ENCODE measurements at regions not wholly inside any gene's neighbourhood (a gene's known extent, or its start where the extent isn't known, plus 50 kb on each side); places are given as distances from the start of the nearest gene placed in this dataset.
"Not testable (repeated sequence)": the region's sequence is repeated elsewhere in the genome, so short reads cannot be mapped to it uniquely, and the experiment has no call there.

- intact Hi-C loops (cut with micrococcal nuclease), result no loop called here
These were observed 376.2 kb upstream of the SEMA3C start for GRCh38 chr7:81294897-81295515.

GRCh38 chr7:81293806-81294205 is 375.0 kb upstream of the SEMA3C start:
- intact Hi-C loops (cut with micrococcal nuclease), result no loop called here

GRCh38 chr7:81286754-81287153 is 367.9 kb upstream of the SEMA3C start:
- intact Hi-C loops (cut with micrococcal nuclease), result not testable (repeated sequence)

GRCh38 chr7:81285142-81285871 is 366.5 kb upstream of the SEMA3C start:
- intact Hi-C loops (cut with micrococcal nuclease), result no loop called here

- intact Hi-C loops (cut with micrococcal nuclease), result no loop called here
These were observed 365.7 kb upstream of the SEMA3C start for GRCh38 chr7:81284576-81284975.

GRCh38 chr7:81280531-81280930 is 361.7 kb upstream of the SEMA3C start:
- intact Hi-C loops (cut with micrococcal nuclease), result no loop called here

GRCh38 chr7:81277691-81278090 is 358.8 kb upstream of the SEMA3C start:
- intact Hi-C loops (cut with micrococcal nuclease), result no loop called here

- intact Hi-C loops (cut with micrococcal nuclease), result no loop called here
These were observed 354.9 kb upstream of the SEMA3C start for GRCh38 chr7:81273601-81274397.

- intact Hi-C loops (cut with micrococcal nuclease), result no loop called here
These were observed 353.3 kb upstream of the SEMA3C start for GRCh38 chr7:81272176-81272575.

GRCh38 chr7:81268551-81268950 is 349.7 kb upstream of the SEMA3C start:
- intact Hi-C loops (cut with micrococcal nuclease), result no loop called here

- intact Hi-C loops (cut with micrococcal nuclease), result no loop called here
These were observed 348.7 kb upstream of the SEMA3C start for GRCh38 chr7:81267508-81267907.

- intact Hi-C loops (cut with micrococcal nuclease), result no loop called here
These were observed 345.3 kb upstream of the SEMA3C start for GRCh38 chr7:81264116-81264515.

- intact Hi-C loops (cut with micrococcal nuclease), result no loop called here
These were observed 341.3 kb upstream of the SEMA3C start for GRCh38 chr7:81260152-81260551.

GRCh38 chr7:81256991-81257390 is 338.1 kb upstream of the SEMA3C start:
- intact Hi-C loops (cut with micrococcal nuclease), result no loop called here

GRCh38 chr7:81248420-81248819 is 329.6 kb upstream of the SEMA3C start:
- intact Hi-C loops (cut with micrococcal nuclease), result no loop called here

- intact Hi-C loops (cut with micrococcal nuclease), result not testable (repeated sequence)
These were observed 328.5 kb upstream of the SEMA3C start for GRCh38 chr7:81247364-81247763.

- intact Hi-C loops (cut with micrococcal nuclease), result no loop called here
These were observed 326.5 kb upstream of the SEMA3C start for GRCh38 chr7:81245353-81245752.

- intact Hi-C loops (cut with micrococcal nuclease), result no loop called here
These were observed 325.4 kb upstream of the SEMA3C start for GRCh38 chr7:81244224-81244623.

GRCh38 chr7:81236560-81236959 is 317.7 kb upstream of the SEMA3C start:
- intact Hi-C loops (cut with micrococcal nuclease), result no loop called here

GRCh38 chr7:81235997-81236396 is 317.1 kb upstream of the SEMA3C start:
- intact Hi-C loops (cut with micrococcal nuclease), result no loop called here

- intact Hi-C loops (cut with micrococcal nuclease), result no loop called here
These were observed 316.0 kb upstream of the SEMA3C start for GRCh38 chr7:81234896-81235295.

GRCh38 chr7:81233208-81233940 is 314.5 kb upstream of the SEMA3C start:
- intact Hi-C loops (cut with micrococcal nuclease), result no loop called here
